Bronchial epithelial cell (primary cell): ENCODE measurements at regions not wholly inside any gene's neighbourhood (a gene's known extent, or its start where the extent isn't known, plus 50 kb on each side); places are given as distances from the start of the nearest gene placed in this dataset.

Source experiments
- DNase-seq: peaks from one replicate; pipeline ENCODE4 v3.0.0-alpha.2; 2010; ENCODE audit warnings: low read depth
- FAIRE-seq: peaks from 2 replicates; lab custom pipeline; 2011; peaks lifted over from hg19 to GRCh38; lab: Jason Lieb, UNC
- H3K27me3 ChIP-seq: 2 replicates; pipeline ENCODE4 v1.5.1; 2011; ENCODE audit warnings: low read length; ENCODE audit not compliant: control insufficient read depth, insufficient read depth
- H3K36me3 ChIP-seq: 2 replicates; pipeline ENCODE4 v1.5.1; 2011; ENCODE audit warnings: low read length; ENCODE audit not compliant: control insufficient read depth, insufficient read depth
- H3K4me3 ChIP-seq: 2 replicates; pipeline ENCODE4 v1.5.1; 2011; ENCODE audit warnings: mild to moderate bottlenecking, low read depth, low read length, control low read depth
- TF ChIP-seq, protein P1 (sequence below): IDR thresholded peaks from 2 replicates; pipeline ENCODE4 v1.5.1; 2011; ENCODE audit warnings: mild to moderate bottlenecking, moderate library complexity, low read length, control low read depth, inconsistent platforms; ENCODE audit not compliant: insufficient read depth, severe bottlenecking

DNA sequence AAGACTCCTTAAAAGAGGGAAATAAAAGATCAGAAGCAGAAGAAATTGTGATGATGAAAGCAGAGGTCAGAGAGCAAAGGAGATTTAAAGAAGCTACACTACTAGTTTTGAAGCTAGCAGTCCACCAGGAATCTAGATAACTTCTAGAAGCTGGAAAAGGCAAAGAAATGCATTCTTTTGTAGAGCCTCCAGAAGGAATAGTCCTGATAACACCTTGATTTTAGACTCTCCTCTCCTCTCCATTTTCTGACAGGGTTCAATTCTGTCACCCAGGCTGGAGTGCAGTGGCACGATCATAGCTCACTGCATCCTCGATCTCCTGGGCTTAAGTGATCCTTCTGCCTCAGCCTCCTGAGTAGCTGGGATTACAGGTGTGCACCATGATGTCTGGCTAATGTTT lies 1187.3 kb upstream of the CNTN5 start:
- TF ChIP-seq, protein P1, sequence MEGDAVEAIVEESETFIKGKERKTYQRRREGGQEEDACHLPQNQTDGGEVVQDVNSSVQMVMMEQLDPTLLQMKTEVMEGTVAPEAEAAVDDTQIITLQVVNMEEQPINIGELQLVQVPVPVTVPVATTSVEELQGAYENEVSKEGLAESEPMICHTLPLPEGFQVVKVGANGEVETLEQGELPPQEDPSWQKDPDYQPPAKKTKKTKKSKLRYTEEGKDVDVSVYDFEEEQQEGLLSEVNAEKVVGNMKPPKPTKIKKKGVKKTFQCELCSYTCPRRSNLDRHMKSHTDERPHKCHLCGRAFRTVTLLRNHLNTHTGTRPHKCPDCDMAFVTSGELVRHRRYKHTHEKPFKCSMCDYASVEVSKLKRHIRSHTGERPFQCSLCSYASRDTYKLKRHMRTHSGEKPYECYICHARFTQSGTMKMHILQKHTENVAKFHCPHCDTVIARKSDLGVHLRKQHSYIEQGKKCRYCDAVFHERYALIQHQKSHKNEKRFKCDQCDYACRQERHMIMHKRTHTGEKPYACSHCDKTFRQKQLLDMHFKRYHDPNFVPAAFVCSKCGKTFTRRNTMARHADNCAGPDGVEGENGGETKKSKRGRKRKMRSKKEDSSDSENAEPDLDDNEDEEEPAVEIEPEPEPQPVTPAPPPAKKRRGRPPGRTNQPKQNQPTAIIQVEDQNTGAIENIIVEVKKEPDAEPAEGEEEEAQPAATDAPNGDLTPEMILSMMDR = no peak
- no peaks in the 10 kb centered on the region for H3K27me3 ChIP-seq
- no peak for FAIRE-seq

DNA sequence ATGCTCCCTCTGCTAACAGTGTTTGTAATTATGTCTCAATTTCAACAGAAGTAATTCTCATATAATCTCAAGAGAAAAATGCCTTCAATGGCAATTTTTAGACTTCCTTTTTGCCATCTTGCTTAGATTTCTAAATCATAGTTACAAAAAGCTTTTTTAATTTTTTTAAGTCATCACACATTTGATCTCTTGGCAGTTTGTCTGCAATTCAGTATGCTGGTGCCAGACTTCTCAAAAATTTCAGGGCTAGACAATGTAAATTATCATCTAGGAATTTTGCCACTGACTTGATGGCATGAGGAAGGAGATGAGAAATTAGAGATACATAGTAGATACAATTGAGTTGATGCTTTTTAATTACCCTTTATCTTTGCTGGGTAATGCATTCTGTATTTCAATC lies 1176.7 kb upstream of the CNTN5 start:
- Histone ChIP-seq H3K36me3 (no peaks in the 10 kb centered on the region), H3K4me3 (no peak overlapping the region), H3K27me3 (no peaks in the 10 kb centered on the region)
- DNase-seq (no peak), FAIRE-seq (no peak)
- TF ChIP-seq, protein P1 = no peak

More for the DNA sequence above, 1187.3 kb upstream of the CNTN5 start:
- DNase-seq = no peak
- H3K4me3 ChIP-seq = no peak overlapping the region
- no peaks in the 10 kb centered on the region for H3K36me3 ChIP-seq

DNA sequence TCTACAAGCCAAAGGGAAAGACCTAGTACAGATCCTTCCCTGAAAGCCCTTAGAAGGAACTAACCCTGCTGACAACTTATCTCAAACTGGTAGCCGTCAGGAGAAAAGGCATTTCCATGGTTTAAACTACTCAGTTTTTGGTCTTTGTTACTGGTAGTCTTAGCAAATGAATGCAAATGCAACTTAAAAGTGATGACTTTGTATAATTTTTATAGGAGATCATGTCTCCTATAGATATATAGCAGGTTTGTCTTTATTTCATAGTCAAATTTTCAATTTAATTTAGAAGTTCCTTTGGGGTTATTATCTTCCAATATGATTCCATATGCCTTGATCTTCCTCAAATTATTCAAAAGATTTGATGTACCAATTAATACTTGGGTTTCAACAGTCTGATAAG lies 1173.0 kb upstream of the CNTN5 start:
- TF ChIP-seq, protein P1 = no peak
- Histone ChIP-seq H3K36me3 (no peaks in the 10 kb centered on the region), H3K4me3 (no peak overlapping the region), H3K27me3 (no peaks in the 10 kb centered on the region)
- DNase-seq = no peak
- no peak for FAIRE-seq

DNA sequence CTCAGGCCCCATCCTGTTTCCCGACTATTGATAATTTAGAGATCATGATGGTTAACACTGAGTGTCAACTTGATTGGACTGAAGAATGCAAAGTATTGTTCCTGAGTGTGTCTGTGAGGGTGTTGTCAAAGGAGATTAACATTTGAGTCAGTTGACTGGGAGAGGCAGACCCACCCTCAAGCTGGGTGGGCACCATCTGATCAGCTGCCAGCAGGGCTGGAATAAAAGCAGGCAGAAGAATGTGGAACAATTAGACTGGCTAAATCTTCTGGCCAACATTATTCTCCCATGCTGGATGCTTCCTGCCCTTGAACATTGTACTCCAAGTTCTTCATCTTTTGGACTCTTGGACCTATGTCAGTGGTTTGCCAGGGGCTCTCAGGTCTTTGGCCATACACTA lies 1170.0 kb upstream of the CNTN5 start:
- Histone ChIP-seq H3K36me3 (no peaks in the 10 kb centered on the region), H3K27me3 (no peaks in the 10 kb centered on the region), H3K4me3 (no peak overlapping the region)
- FAIRE-seq = no peak
- DNase-seq = no peak
- TF ChIP-seq, protein P1 = no peak

DNA sequence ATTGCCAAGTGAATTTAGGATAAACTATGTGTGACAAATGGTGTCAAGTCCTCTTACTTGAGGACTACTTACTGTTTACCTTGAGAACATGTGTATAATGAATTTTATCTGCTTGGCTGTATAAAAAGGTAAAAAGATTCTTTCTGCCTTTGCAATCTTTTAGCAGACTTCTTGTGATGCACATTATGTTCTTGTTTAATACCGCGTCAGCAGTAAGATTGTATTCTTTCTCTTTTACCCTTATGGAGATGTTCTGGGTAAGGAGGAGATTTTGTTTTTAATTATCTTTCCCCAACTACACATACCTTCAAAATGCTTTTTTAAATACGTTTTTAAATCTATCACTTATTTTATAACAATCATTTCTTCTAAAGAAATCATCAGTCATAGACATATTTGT lies 1166.4 kb upstream of the CNTN5 start:
- no peak for FAIRE-seq
- Histone ChIP-seq H3K27me3 (no peaks in the 10 kb centered on the region), H3K36me3 (no peaks in the 10 kb centered on the region), H3K4me3 (no peak overlapping the region)
- TF ChIP-seq, protein P1 = no peak
- DNase-seq = no peak

DNA sequence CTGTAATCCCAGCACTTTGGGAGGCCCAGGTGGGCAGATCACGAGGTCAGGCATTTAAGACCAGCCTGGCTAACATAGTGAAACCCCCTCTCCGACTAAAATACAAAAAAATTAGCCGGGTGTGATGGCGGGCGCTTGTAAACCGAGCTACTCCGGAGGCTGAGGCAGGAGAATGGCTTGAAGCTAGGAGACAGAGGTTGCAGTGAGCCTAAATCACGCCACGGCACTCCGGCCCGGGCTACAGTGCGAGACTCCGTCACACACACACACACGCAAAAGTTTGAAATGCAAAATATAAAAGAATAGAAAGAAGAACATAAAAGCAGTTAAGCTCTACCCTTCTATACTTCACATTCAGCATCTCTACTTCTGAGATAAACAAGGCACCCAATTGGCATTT lies 1165.9 kb upstream of the CNTN5 start:
- H3K27me3 ChIP-seq = no peaks in the 10 kb centered on the region
- FAIRE-seq = no peak
- TF ChIP-seq, protein P1 = no peak
- no peak for DNase-seq
- no peak overlapping the region for H3K4me3 ChIP-seq
- no peaks in the 10 kb centered on the region for H3K36me3 ChIP-seq
